GM12878 (cell line): ENCODE measurements at regions not wholly inside any gene's neighbourhood (a gene's known extent, or its start where the extent isn't known, plus 50 kb on each side); places are given as distances from the start of the nearest gene placed in this dataset.
A peak's percentile ranks its signal among the peaks of the same experiment; 100 is the strongest.

Experiments used
- MEF2A ChIP-seq: IDR thresholded peaks from 2 replicates; pipeline ENCODE4 v1.6.1; 2011; ENCODE audit warnings: low read depth, mild to moderate bottlenecking, low read length, moderate library complexity; ENCODE audit not compliant: insufficient read depth
- TARDBP ChIP-seq: IDR thresholded peaks from 2 replicates; pipeline ENCODE4 v1.6.1; 2016; ENCODE audit warnings: borderline replicate concordance

DNA sequence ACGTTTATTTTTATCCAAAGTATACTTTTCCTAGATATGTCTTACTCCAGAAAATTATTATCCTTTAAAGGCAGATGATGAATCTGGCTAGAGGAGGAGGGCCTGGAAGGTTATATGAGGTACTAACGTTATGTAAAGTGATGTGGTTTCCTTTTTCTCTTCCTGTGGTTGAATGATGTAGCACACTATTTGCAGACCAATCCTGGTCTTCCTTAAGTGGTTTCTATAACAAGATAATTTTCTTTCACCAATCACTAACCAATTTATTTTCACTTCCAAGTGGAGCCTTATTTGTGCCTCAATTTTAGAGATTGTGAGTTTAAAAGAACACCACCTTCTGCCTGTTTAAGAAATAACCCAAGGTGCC is 154.6 kb upstream of the SOX4 start:
- no peak for TF ChIP-seq TARDBP
- peak; percentile 56; the same call in 1 of the 2 replicates for TF ChIP-seq MEF2A
